ENCODE measurements at regions not wholly inside any gene's neighbourhood (a gene's known extent, or its start where the extent isn't known, plus 50 kb on each side); places are given as distances from the start of the nearest gene placed in this dataset.

GRCh38 chr5:110908848-110909247, 162.7 kb upstream of the TSLP start:
- H3K36me3 Mint-ChIP-seq (ENCODE audit: low read depth): no peaks in the 10 kb centered on the region
- H3K27ac Mint-ChIP-seq (ENCODE audit: unreplicated experiment): no peak overlapping the region
- H3K4me1 Mint-ChIP-seq: no peaks in the 10 kb centered on the region
- DNase-seq (ENCODE audit: low read depth, low spot score): no peak
- H3K4me3 Mint-ChIP-seq: no peak overlapping the region
- no peak for TF ChIP-seq CTCF (conservative IDR thresholded peaks at IDR 0.05)
- no peaks in the 10 kb centered on the region for H3K9me3 Mint-ChIP-seq
- peaks cover 18% of the 10 kb centered on the region for H3K27me3 Mint-ChIP-seq (ENCODE audit: low read depth)

- Mint-ChIP-seq H3K36me3 (ENCODE audit: low read depth) (no peaks in the 10 kb centered on the region), H3K27ac (ENCODE audit: unreplicated experiment) (no peak overlapping the region), H3K27me3 (ENCODE audit: low read depth) (peaks cover 18% of the 10 kb centered on the region), H3K9me3 (no peaks in the 10 kb centered on the region), H3K4me1 (no peaks in the 10 kb centered on the region), H3K4me3 (no peak overlapping the region)
- no peak for DNase-seq (ENCODE audit: low read depth, low spot score)
- TF ChIP-seq CTCF (conservative IDR thresholded peaks at IDR 0.05): no peak
These were observed 162.1 kb upstream of the TSLP start for GRCh38 chr5:110909415-110909814.

- TF ChIP-seq CTCF (conservative IDR thresholded peaks at IDR 0.05): no peak
- no peak for DNase-seq (ENCODE audit: low read depth, low spot score)
- Mint-ChIP-seq H3K4me1 (no peaks in the 10 kb centered on the region), H3K4me3 (no peak overlapping the region), H3K27ac (ENCODE audit: unreplicated experiment) (no peak overlapping the region), H3K27me3 (ENCODE audit: low read depth) (peaks cover 18% of the 10 kb centered on the region), H3K36me3 (ENCODE audit: low read depth) (no peaks in the 10 kb centered on the region), H3K9me3 (no peaks in the 10 kb centered on the region)
These were observed 161.6 kb upstream of the TSLP start for GRCh38 chr5:110909950-110910349.

- no peaks in the 10 kb centered on the region for H3K9me3 Mint-ChIP-seq
- no peak overlapping the region for H3K27ac Mint-ChIP-seq (ENCODE audit: unreplicated experiment)
- no peaks in the 10 kb centered on the region for H3K36me3 Mint-ChIP-seq (ENCODE audit: low read depth)
- no peak overlapping the region for H3K4me3 Mint-ChIP-seq
- no peak for DNase-seq (ENCODE audit: low read depth, low spot score)
- H3K4me1 Mint-ChIP-seq: no peaks in the 10 kb centered on the region
- no peak for TF ChIP-seq CTCF (conservative IDR thresholded peaks at IDR 0.05)
- peaks cover 17% of the 10 kb centered on the region for H3K27me3 Mint-ChIP-seq (ENCODE audit: low read depth)
These were observed 158.3 kb upstream of the TSLP start for GRCh38 chr5:110913221-110913620.

GRCh38 chr5:110916381-110917049, 155.0 kb upstream of the TSLP start:
- H3K4me3 Mint-ChIP-seq: no peak overlapping the region
- H3K4me1 Mint-ChIP-seq: no peaks in the 10 kb centered on the region
- no peak overlapping the region for H3K27ac Mint-ChIP-seq (ENCODE audit: unreplicated experiment)

More at GRCh38 chr5:110916381-110917049, 155.0 kb upstream of the TSLP start:
- H3K27me3 Mint-ChIP-seq (ENCODE audit: low read depth): peaks cover 14% of the 10 kb centered on the region
- no peaks in the 10 kb centered on the region for H3K36me3 Mint-ChIP-seq (ENCODE audit: low read depth)
- H3K9me3 Mint-ChIP-seq: no peaks in the 10 kb centered on the region
- DNase-seq (ENCODE audit: low read depth, low spot score): no peak
- no peak for TF ChIP-seq CTCF (conservative IDR thresholded peaks at IDR 0.05)
